NCI-H2081 (cell line): ENCODE measurements at regions not wholly inside any gene's neighbourhood (a gene's known extent, or its start where the extent isn't known, plus 50 kb on each side); places are given as distances from the start of the nearest gene placed in this dataset.

Source experiments
- DNase-seq, 2 experiments: peaks; one replicate each; lab custom pipeline; 2025; lab: John Stamatoyannopoulos, UW

DNA sequence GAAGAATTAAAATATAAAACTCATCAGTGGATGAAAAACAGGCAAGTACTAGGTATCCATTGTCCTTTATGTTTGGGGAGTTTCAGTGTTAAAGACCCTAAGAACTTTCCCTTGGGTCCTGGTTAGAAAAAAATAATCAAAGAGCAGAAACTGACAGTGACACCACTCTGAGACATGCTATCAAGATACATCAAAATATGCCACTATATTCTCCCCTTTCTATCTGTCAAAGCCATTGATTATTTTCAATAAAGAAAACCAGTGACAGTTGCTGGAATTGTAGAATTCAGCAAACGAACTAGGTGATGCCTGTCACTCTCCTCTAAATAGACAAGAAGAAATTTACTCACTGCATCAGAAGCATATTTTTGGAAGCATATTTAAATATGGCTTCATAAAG is 496.7 kb upstream of the CFAP20DC start:
- no peak for DNase-seq

DNA sequence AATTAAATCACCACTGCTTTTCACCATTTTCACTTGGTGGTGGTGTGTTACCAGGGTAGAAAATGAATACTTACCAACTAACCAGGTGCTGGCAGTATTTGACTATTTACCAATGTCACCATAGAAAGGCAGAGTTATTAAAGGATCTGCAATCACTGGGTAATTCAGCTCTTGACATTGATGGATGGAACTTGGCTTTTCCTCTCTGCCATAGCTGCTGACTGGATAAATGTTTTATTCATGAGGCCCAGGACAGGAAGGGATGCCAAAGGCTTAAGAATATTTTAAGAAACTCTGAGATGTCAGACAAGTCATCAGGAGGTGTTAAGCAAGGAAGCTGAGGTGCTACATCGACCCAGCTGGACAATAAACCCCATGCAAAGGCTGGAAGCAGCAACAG is 495.5 kb upstream of the CFAP20DC start:
- peak; percentile 26 to 78 for DNase-seq

DNA sequence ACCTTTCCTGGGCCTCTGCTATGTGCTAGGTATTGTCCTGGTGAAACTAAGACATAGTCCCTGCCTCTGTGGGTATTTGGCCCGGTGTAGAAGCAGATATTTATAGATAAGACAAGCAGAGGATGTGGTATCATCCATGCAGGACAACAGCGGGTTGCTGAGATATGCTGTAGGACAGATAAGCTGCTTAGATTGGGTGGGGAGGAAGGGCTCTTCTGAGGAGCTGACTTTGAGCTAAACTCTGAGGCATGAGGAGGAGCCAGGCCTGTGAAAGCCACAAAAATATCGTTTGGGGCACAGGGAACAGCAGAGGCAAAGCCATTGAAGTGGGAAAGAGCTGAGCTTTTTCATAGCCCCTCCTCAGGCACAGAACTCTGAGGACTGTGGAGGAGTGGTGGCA is 492.5 kb upstream of the CFAP20DC start:
- DNase-seq: no peak

DNA sequence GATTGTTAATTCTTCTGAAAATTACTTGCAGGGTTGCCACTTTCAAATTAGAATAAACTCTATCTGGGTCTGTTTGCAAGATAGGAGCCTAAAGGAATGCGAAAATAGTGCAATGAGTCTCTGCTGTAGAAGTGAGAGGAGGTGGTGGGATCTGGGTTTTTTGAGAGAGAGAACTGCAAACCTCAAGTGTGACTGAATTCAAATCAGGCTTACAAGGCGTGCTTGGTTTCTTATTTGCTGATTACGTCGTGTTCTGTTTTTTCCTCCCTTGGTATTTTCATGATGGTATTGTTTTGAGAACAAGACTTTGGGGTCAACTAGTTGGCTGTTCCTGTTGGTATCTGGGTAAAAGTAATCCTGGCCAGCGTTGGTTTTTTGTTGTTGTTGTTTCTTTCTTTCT is 490.9 kb upstream of the CFAP20DC start:
- no peak for DNase-seq

DNA sequence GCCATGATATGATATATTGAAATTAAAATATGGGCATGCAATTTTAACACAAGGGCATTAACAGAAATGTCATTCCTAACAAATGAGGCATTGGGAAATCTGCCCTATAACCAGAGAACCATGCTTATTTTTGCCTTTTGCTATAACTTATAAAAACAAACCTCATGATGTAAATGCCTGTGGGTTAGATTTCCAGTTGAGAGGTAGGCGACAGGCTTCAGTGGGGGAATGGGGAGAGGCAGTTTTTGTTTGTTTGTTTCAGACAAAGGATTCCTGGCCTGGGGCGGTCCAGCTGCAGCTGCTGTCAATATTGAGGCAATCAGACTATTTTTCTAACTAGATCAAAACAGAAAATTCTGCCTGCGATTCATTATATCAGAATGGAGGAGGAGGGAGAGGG is 490.4 kb upstream of the CFAP20DC start:
- DNase-seq: peak in 1 of 2 experiments; percentile 16

DNA sequence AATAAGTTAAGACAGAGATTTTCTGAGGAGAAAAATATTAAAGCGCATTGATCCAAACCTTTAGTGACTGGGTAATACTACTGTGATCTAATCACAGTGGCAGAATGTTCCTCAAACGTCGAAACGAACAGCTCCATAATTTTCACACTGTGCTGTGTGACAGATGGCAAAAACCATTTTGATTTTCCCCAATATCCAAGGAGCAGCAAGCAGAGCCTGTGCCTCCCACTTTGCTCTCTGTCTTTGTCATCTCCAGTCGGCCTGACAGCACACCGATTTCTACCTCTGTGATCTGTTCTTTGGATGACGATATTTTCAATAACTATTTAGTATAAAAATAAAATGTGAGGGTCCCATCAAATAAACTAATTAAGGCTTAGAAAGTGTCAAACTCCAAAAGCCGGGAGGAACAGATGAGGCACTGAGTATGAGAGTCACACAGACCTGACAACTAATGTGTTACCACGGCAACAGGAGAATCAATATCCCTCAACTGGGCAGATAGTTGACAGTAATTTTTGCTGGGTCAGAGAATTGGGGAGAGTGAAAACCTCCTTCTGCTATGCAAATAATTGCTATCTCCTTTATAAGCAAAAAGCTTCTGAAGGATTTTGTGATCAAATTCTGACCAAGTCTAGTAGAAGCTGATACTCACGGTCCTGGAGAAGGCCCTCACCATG is 489.1 kb upstream of the CFAP20DC start:
- DNase-seq: no peak

DNA sequence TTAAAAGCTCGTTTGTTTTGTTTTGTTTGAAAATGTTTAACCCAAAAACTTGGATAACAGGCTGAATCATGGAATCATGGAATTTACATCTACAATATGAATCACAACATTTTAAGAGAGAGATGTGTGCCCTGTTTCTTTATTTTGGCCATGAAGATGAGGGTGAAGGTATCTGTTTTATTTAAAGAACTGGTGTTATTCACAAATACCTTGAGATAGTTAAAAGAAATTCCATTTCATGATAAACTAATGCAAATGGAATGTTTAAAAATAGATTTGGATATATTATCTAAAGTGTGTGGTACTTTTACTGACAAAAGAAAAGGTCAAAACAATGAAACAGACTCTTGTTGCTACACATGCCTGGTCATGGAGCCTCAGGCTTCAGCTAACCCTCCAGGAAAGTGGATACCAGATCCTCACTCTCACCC is 486.0 kb upstream of the CFAP20DC start:
- no peak for DNase-seq

DNA sequence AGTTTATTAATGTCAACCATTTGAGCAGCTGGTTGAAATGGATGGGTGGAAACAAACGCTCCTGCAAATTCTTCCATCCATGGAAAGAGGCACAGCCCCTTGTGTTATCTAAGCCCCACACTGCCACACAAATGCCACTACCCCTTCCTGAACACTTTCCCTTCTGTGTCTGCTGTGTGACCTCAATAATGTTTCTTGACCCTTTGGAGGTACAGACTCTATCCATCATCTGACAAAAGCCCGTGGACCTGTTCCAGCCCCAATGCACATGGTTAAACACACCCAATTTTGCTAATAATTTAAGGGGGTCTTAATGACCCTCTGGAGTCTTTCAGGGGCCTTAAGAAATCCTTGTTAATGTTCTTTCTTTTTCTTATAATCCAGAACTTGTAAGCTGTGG is 482.2 kb upstream of the CFAP20DC start:
- DNase-seq: no peak

DNA sequence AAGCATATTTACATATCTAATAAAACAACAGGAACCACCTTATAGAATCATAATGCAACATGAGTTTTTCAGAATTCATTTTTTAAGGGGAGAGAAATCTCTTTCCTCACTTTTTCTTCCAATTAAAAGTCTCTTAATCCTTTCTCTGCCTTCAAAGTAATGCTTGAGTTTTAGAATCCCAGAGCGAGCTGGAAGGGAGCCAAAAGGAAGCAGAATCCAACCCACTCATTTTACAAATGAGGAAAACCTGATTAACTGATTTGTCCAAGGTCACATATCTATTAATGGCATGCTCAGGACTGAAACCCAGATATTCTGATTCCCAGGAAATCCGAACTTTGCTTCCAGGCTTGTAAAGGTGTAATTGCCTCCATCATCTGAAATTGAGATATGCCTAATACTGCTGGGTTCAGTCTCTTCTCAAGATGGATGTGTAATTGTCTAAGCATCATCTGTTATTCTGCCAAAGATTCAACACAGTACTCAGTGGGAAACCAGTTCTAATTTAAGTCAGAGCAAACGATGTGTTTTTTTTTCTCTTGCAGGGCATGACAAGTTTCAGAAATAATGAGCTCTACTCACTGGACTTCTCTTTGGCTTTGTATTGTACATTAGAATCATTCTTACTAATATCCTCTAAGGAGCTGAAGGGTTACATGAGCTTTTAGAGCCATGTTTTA is 481.4 kb upstream of the CFAP20DC start:
- DNase-seq: no peak

DNA sequence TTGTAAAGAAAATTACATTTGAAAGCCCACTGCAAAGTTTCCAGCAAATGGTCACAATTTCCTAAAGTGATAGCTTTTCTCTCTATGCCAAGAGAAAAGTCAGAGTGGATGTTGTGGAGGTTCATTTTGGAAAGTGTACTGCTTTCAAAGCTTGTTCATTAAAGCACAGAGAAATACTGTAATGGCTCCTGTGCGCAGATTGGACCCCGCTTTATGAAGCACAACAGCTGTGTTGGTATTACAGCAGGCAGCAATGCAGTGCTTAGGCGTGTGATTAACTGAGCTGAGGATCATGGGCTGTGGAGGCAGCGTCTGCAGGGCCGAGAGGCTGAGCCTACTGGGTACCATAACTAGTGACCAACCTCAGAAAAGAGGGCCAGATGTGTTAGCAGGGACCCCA is 478.4 kb upstream of the CFAP20DC start:
- no peak for DNase-seq

DNA sequence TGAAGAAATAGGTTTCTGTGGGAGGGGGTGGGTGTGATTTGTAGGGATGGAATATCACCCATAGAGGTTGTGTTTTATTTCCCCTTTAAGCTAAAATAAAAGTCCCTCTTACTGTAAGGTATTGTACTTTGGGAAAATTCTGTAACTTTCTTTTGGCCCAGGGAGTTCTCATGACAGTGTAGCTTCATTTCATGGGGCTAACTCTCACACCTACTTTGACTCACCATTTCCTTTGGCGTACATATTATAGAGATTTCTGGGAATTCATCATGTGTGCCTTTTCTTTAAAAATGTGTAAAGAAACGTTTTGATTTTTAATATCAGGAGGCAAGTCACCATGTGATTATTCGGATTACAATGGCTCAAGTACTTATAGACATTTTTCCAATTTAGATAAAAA is 477.7 kb upstream of the CFAP20DC start:
- no peak for DNase-seq

DNA sequence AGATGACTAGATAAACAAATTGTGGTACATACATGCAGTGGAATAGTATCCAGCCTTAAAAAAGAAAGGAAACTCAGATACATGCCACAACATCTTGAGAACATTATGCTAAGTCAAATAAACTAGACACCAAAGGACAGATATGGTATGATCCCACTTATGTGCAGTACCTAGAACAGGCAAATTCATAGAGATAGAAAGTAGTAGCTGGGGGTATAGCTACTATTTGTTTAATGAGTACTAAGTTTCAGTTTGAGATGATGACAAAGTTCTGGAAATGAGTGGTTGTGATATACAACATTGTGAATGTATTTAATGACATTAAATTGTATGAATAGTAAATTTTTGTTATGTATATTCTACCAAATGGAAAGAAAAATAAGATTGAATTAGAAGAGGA is 477.2 kb upstream of the CFAP20DC start:
- no peak for DNase-seq

DNA sequence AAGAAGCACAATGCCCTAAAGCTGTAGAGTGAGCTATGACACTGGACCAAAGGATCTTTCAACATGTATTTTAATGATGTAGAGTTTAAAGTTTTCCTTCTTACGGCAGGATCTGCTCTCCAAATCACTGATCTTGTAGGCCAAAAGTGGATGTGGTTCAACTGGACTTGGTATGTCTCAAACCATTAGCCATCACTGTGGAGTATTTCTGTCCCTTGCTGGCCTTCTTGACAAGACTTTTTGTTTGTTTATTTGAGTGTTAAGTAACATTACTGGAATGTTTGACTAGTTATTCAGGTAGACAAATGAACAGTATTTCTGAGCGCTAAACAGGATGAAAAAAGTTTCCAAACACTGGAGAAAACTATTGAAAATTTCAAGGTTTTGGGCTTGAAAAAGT is 472.7 kb upstream of the CFAP20DC start:
- no peak for DNase-seq

DNA sequence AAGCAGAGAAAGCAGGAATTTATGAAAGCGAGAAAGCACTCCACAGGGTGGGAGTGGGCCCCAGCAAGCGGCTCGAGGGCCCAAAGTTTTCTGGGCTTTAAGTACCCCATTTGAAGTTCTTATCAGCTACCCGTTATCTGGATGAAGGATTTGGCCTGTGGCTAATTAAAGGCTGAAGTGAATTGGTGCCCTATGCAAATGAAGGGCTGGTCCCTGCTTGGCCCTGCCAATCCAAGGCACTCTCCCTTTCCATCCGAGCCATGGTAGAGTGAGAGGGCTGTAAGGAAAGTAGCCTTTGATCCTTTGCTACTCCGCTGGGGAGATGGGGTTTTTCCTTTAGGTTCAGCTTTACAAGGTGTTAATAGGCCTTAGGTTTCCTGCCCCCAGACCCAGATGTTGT is 469.3 kb upstream of the CFAP20DC start:
- no peak for DNase-seq

DNA sequence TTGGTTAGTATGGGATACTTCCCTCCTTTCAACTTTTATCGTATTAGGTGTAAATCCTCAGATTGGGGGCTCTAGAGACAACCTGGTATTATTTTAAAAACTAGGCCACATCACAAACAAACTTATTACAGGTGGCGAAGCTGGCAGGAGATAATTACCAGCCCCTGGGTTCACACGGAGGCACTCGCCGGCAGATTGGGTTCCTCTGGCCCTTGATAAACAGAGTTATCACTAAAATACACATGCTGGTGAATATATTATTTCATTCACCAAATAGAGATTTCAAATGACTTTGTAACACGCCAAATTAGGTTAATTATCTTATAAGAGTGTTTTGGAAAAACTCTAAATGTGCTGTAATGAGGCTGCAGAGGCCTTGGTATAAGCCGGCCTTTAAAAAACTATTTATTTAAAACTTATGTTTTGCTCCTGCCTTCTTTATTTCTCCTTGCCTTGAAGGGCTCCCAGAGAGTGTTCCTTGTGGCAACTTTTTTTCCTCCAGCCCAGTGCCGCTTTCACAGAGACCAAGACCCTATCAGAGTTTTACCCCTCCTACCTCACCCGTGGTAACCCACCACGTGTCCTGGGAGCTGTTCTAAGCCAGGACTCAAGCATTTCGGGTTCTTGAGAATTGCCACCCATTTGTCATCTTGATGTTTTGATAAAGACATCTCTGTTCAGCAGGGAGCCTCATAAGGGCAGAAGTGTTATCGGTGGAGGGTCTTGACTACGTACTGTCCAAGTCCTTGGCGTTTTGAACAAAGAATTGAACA is 468.6 kb upstream of the CFAP20DC start:
- DNase-seq: peak in 1 of 2 experiments; percentile 24

DNA sequence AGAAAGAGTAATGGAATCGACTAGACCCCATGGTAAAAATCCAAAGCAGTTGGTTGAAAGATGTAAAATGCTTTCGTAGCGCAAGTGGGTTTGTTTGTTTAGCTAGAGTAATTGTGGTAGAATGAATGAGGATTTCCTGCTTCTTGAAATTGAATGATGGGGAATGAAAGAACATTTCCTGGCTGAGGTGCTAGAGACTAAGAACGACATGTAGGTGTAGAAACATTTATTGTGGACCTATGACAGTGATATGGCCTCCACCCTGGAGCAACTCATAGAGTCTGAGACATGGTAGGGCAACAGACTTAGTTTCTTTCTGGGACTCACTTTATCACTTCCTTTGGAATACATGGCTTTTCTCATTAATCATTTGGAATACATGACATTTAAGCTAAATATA is 467.6 kb upstream of the CFAP20DC start:
- peak in 1 of 2 experiments; percentile 47 for DNase-seq

DNA sequence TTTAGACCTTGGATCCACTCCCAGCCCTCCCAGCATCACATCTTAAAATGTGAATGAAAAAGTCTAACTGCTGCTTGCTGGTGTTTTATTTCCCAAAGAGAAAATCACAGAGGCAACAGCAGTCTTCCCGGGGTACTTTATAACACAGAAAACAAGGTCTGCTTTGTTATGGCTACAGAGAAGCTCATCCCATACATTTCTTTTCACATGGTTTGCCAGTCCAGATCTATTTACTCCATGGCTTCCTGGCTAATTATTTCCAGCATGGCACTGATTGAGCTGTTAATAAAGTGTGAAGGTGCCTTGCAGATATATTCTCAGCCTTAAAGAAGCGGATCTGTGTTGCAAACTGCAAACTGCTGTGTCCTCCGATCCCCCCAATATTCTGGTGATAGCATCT is 466.1 kb upstream of the CFAP20DC start:
- DNase-seq: no peak

DNA sequence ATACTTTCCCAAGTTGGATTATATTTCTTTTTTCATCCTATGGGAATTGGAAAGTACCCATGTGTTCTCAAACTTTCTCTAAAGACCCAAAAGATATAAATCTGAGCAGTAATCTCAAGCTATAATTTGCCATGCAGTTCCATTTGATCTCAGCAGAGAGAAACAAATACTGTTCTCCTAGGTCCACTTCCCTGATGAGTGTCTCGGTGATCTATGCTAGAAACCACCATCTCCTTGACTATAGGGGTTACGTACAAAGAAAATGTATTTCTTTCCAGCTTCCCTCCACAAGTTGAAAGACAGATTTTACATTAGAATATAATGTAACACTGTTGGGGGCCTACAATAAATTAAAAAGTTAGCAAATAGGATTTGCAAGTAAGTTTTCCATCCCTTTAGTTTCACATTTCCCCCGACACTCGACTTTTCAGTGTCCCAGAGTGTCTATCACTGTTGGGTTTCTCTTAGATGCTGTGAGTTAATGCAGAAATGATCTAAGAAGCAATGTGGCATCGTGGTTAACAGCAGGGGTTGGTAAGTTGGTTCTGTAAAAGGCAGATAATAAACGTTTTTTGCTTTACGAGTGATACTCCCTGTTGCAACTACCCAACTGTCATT is 465.1 kb upstream of the CFAP20DC start:
- no peak for DNase-seq

DNA sequence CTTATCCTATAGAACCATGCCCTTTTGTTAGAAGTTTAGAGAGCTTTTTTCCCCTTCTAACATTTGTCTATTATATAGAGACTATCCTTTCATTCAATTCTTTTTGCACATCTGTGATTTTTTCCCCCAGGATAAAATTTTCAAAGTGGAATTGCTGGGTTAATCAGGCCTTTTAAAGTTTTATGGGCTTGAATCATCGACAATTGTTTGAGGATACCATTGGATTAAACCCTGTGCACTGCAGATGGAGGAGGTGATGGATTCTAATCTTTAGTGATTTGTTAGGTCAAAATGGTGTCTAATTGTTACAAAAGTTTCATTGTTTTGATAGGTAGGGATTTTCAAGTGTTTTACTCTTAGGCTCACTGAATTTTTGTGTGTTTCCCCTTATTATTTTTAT is 463.7 kb upstream of the CFAP20DC start:
- DNase-seq: no peak

DNA sequence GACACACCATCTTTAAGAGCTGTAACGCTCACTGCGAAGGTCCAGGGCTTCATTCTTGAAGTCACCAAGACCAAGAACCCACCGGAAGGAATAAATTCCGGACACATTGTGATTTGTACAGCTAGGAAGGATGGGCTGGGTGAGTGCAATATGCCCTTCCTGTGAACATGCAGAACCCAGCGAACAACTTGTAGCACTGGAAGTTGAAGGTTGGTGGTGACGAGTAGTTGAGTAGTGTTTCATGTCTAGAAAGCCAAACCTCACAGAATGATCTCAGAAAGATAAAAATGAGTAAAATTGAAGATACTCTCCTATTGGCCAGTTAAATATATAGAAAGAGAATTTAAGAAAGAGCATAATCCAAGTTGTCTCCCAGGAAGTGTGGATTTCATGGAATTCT is 462.2 kb upstream of the CFAP20DC start:
- DNase-seq: no peak

DNA sequence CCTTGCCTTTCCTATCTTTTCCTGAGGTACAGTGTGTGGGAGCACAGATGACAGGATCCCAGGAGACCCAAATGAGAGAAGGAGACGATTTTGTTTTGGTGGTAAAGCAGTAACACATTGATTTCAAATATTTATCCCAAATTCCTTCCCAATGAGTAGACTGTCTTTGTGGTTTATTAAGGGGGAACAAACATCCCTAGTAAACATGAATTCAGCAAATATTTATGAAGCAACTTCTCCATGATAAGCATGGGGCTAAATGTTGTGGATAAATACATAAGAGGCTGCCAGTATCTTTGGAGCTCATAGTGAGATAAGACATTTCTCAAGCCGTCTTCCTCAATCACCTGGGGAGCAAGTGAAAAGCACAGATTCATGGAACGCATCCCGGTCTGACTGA is 460.8 kb upstream of the CFAP20DC start:
- no peak for DNase-seq

DNA sequence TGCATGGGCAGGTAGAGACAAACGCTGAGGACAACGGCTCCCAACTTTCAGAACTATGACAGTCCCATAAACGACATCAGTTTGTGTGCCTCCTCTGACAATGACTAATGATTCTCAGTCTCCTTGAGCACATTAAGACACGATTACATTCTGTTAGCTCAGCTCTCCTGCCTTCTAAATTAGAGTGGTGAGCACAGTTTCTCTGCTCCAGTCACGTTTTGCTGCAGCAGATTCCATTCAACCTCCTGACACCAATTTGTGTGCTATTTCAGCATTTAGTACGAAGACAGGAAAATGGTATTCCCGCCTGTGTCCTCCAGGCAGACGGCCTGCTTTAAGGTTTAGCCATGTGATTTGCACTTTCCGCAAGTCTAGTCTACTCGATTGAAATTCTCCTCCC is 458.4 kb upstream of the CFAP20DC start:
- DNase-seq: no peak

DNA sequence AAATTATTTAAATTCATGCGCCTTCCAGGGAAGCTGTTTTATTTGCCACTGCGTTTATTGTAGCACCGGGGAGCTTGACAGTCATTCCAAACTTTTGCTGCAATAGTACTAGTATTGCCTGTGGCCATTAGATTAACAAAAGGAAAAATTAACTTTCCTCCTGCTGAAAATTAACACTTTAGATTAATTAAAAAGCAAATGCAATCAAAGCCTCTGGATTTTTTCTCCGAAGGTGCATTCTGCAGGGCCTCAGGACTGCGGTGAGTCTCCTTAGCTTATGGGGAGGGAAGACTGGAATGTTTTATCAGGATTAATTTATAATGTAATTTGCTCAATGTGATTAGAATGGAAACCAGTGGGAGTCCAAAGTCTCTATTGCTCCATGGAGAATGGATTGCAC is 456.4 kb upstream of the CFAP20DC start:
- DNase-seq: no peak
